GM21390 (cell line): ENCODE measurements at regions not wholly inside any gene's neighbourhood (a gene's known extent, or its start where the extent isn't known, plus 50 kb on each side); places are given as distances from the start of the nearest gene placed in this dataset.
A peak's percentile ranks its signal among the peaks of the same experiment; 100 is the strongest.

Experiments used
- ATAC-seq: cut with Tn5 transposase; IDR thresholded peaks from one replicate; pipeline ENCODE4 v1.9.1; 2021; ENCODE audit not compliant: unreplicated experiment

DNA sequence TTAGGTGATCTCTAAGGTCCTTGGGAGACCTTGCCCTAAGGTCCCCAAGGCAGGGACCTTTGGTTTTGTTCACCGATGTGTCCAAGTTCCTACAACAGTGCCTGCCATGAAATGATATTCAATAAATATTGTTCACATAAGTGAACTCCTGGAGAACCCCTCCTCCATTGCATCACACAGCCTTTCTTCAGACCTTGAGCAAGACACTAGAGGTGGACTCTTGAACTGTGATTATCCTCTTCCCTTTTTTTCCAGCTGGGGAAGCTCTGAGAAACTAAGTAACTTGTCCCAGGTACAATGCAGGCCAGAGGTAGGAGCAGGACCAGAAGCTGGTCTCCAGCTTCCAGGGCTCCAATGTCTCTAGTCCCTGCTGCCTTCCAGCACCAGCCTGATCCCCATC lies 76.6 kb upstream of the LMO1 start:
- ATAC-seq, result no peak

DNA sequence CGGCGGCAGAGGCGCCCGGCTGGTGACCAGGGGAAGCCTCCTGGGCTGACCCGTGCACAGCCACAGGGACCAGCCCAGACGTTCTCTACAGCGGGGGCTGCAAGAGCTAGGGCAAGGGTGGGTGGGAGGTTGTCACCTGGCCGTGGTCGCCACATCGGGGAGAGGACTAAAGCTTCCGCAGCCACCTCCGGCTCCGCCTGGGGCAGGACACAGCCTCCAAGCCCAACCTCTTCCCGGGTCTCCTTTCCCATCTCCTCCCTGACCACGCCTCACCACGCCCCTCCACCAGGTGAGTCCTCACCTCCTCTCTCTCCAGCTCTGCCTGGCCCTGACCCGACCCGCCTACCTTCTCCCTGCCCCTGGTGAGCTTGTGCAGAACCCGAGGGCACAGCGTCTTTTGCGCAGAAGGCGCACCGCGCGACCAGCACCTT lies 75.9 kb upstream of the LMO1 start:
- no peak for ATAC-seq

DNA sequence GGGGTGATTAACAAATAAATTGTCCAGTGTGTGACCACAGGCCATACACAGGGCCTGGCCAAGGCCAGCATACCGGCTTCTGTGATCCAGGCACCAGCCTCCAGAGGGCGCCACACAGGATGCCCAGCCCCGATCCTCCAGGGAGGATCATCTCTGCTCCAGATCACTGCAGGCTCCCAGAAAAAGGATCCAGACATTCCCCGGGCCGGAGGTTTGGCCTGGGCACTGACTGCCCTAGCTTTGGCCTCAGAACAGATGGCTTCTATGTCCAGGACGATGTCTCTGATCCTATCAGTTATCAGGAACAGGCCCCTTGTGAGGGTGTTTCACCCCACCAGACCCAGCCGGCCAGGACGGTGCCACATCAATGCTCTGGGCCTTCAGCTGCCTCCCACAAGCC lies 74.5 kb upstream of the LMO1 start:
- ATAC-seq, result peak; percentile 63

DNA sequence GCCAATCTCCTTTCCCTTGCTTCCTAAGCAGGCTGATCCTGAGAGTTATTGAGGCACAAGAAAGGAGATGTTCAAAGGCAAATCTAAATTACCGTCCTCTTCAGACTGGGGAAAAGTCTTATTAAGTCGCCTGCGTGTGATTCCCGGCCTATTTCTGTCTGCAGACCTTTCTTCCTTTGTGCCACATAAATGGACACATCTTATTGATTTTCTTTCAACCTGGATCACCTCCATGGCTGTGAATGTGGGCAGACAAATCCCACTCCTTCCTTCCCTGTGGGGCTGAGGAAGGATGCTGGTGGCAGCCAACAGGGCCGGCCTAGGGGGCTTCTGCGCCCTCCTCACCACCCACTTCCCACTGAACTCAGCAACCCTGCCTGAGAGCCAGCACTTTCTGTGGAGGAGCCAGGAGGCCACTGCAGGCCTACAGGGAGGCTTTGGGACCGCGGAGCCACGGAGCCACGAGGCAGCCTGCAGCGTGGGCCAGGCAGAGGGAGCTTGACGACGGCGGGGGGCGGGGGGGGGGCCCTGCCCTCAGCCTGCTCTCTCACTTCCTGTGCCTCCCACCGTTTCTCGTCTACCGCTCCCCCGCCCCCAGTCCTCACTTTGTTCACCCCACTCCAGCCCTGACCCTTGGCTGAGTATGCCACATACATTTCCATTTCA lies 73.6 kb upstream of the LMO1 start:
- ATAC-seq, result no peak

DNA sequence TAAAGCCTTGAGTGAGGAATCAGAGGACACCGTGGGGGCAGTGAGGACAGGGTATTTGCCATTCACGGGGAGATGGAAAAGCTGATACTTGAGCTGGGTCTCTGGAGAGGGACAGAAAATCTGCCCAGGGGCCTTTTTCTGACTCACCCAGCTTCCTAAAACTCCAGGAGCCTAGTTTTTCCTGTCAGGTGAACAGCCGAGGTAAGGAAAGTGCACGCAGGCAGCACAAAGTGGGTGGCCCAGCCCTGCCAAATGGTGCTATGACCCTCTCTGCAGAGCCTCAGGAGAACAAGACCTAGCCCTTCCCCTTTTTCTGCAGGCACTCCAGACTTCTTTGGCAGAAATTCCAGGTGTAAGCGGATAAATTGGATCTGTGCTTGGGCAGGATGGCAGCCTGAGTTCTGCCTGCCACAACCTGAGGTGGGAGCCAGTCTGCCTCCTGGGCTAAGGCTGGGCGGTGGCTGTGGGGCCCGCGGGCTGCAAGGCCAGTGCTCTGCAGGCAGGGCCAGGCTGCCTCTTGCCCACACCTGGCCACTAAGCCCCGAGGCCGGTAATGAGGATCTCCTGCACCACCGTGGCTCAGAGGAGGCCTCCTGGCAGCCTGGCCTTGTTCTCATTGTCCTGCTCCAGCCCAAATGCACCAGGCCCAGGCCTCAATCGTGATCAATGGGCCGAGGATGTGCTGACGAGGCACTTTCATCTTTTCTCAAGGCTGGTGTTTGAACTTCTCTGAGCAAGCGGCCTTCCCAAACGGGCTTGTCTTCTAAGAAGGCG lies 72.9 kb upstream of the LMO1 start:
- no peak for ATAC-seq

DNA sequence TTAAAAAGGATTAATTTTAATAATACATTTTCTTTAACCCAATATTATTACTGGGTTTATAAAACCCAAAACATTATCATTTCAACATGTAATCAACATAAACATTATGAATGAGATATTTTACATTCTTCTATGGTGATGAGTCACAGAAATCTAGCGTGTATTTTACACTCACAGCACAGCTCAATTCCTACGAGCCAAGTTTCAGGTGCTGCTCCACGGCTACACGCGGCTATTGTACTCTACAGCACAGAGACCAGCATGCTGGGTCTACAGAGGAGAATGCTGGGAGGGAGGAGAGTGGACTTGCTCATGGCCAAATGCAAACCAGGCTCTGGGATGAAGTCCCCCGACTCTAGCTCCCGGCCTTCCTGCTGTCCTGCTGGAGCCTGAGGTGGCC lies 72.0 kb upstream of the LMO1 start:
- ATAC-seq, result no peak

DNA sequence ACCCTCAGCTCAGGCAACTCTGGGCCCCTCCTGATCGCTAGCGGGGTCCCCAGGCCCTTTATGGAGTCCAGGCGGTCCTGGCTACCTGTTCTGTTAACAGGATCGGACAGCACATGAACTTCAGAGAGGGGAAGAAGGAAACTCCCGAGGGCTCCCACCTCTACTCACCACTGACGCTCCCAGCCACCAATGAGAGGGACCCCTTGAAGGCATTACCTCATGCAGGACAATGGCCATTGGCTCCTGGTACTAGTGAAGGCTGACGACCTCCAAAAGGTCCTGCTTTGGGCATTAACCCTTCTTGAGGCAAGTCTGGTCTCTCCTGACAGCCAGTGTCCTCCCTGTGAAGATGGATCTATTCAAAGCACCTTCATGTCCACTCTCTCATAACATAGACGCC lies 71.5 kb upstream of the LMO1 start:
- ATAC-seq, result no peak

DNA sequence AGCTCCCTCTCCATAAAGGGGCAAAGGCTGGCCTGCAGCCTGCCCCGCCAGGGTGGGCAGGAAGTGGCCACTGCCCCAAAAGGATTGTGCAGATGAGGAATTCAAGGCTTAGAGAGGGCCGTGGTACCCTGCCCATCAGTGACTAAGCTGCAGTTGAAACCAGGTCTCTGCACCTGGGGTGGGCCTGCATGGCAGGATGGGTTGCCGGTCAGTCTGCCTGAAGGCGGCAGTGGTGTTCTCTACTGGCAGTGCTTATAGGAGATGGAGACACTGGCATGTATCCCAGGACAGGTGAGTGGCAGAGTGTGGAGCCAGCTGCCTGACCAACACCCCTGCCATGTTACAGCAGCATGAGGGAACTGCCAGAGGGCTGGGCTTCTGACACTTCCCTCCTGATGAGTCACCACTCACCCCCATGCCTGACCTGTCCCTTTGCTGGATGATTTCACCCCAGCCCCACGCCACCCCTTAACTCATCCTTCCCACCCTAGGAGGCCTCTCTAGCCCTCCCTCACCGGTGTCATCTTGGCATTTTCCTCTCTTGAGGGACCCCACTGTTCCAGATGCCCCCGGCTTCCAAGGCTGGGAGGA lies 70.2 kb upstream of the LMO1 start:
- ATAC-seq, result no peak

DNA sequence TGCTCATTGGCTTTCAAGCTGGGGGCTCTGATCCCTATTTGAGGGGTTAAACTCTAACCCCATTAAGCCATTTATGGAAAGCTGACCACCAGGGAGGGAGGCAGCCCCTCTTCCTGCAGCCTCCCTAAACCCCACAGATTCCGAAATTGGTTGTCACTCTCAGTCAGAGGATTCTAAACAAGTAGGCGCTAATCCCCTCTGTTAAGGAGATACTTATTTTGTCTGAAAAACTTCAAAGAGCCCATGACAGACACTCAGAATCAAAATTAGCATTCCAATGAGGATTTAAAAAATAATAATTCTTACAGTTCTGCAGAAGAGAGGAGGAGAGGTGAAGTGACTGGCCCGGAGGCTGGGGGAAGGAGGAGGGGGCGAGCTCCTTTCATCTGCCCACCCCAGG lies 69.7 kb upstream of the LMO1 start:
- ATAC-seq, result no peak

DNA sequence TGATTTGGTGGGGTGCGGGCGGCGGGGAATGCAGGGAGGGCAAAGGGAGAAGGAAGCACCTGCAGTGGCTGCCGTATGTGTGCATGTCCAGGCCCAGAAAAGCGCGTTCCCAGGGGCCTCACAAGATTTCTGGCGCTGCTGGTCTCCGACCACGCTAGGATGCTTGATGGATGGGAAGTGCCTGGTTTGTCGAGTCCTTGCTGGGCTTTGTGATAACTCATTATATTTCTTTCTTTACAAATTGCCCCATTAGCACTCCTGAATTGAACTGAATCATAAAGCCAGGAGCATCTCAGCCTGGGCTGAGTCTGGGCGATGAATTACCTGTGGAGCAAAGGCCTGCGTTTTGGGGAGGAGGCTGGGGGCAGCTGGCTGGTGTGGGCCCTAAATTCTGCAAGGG lies 69.2 kb upstream of the LMO1 start:
- no peak for ATAC-seq

DNA sequence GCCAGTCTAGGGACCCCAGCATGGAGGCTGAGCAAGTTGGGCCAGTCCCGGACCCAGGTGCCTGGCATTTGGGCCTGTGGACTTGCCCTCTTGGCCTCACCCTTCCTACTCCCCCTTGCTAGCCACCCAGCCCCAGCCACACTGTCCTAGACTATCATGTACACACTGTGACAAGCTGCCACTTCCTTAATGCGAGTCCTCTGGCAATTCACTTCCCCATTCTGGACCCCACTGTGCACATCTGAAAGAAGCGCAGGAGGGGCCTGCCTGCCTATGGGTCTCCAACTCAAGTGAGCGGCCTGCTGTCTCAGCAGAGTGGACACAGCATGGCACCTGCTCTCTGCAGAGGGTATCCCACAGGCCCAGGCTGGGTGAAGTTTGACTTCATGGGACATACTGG lies 68.5 kb upstream of the LMO1 start:
- ATAC-seq, result no peak

DNA sequence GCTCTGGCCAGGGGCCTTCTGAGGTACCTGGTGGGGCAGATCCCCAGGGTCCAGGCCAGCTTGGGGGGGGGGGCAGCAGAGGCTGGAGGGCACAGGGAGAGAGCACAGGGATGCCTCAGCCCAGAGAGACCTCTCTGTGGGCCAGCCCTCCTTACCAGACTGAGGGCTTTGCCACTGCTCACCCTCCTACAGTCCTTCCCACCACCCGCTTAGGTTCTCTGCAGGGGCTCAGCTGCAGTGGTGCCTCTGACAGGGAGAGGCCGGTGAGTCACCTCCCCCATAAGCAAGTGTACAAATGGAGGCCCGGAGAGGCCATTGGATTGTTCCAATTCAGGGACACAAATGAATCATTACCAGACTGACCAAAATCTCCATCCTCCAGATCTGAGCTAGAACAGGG lies 68.1 kb upstream of the LMO1 start:
- ATAC-seq, result no peak

DNA sequence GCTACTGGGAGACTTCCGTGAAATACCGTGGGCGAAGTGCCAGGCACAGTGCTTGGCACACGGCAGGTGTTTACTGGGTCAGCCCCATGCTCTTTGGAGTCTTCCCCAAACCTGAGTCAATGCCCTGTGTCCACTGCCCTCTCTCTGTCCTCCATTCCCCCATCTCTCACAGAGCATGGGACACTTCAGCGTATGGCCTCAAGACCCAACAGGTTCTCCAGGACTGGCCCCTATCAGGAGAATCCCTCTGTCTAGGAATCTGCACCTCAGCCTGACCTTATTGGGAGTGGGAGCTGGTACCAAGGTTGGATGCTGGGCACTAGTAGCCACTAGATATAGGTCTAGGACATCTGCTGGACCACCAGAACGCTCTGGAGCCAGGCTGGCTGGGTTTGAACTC lies 67.2 kb upstream of the LMO1 start:
- ATAC-seq, result no peak

DNA sequence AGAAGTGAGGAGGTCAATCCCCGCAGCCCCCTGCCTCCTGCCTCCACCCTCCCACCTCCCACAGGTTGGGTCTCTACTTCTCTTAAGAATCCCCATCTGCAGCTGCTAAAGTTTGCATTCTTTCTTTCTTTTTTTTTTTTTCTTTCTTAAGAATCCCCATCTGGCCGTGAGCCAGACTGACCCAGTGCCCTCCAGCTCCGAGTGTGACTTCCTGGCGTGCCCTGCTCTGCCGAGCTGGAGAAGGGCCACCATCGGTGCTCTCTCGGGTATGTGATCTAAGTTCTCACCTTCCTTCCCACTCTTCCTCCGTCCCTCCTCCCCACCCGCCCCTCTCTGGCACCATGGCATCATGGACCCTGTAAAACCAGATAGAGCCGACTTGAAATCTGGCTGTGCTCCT lies 66.7 kb upstream of the LMO1 start:
- ATAC-seq, result no peak

DNA sequence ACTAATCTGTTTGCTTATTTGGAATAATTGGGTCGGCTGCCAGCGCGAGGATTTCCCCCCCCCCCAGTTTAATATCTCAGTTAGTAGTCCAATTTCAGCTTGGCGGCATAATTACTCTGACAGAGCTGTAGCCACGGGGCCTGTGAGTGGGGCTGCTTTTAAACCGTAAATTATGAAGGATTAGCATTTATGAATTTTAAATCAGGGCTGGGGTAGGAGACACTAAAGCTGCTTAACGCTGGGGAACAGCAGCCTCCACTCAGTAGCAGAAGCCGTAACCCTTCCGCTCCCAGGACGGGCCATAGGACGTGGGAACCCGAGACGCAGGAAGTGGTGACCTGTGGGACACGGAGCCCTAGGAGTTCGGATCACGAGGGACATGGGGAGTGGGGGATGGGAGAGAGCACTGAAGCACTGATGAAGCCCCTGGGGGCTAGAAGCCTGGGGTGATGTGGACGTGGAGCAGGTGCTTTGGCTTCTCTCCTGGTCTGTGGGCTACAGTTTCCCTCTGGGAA lies 66.2 kb upstream of the LMO1 start:
- ATAC-seq, result no peak

DNA sequence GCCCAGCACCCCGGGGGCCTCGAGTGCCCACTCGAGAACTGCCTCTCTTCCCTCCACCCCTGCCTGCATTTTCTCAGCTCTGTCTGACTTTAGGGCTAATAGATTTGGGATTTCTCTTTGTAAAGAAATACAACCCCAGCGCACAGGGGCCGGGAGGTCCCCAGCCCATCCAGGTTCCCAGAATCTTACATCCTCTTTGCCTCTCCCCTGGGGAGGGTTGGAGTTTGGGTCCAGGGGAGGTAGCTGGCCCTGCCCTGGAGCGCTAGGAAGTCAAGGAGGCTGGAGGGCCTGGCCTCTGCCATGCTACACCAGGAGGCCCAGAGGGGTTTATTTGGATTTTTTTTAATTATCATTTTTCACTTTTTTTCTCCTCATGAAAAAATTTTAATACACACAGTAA lies 65.7 kb upstream of the LMO1 start:
- ATAC-seq, result no peak

DNA sequence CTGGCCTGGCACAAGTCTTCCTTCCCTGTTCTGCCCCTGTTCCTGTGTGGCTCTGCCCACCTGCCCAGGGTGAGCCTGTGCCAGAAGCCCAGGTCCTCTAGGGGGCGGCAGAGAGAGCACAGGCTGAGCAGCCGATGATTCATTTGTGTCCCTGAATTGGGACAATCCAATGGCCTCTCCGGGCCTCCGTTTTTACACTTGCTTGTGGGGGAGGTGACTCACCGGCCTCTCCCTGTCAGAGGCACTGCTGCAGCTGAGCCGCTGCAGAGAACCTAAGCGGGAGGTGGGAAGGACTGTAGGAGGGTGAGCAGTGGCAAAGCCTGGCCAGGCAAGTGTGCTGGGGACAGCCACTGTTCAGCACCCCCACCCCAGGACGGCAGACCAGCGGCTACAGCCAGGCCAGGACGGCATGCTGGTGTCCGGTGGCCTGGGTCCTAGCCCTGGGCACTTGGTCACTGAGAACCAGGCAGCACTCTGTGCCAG lies 65.2 kb upstream of the LMO1 start:
- ATAC-seq, result peak; percentile 60

DNA sequence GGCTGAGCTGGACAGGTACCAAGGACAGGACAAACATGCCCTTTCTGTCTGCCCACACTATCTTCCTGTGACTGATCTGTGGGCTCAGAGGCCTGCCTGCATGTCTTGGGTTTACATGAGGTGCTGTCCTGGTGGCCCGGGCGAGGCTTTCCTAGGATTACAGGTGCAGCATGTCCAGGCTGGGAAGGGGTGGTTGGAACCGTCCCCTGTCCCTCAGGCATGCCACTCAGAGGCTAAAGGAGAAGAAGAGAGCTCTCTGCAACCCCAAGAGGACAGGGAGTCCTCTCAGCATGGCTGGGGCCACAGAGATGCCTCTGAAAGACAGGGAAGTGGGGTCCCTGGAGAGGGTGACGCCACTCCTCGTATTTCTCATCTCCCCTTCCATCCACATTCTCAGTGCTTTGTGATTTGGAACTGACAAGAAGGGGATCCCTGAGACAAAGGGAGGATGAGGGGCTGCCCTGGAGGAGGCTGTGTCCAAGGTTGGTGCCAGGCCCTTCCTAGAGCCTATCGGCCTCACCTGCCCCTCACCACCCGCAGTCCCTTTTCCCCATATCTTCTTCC lies 64.6 kb upstream of the LMO1 start:
- peak; percentile 9 for ATAC-seq

DNA sequence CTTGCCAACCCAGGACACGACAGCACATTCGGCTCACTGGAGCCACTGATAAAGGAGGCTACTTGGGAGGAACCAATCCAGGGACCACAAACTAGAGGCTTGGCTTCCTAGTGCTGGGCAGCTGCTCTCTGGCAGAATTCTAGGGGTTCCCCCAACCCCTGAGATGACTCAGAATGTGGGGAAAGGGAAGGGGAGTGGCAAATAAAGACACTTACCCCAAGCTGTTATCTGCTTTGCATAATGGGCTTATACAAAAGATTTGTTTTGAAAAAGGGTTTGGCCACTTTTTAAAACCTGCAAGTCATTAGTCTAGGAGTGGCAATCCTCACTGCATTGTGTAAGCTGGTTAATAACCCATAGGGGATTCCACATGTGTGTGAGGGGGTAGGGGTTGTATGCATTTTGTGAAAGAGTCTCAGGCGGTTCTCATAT lies 64.1 kb upstream of the LMO1 start:
- ATAC-seq, result peak; percentile 64

DNA sequence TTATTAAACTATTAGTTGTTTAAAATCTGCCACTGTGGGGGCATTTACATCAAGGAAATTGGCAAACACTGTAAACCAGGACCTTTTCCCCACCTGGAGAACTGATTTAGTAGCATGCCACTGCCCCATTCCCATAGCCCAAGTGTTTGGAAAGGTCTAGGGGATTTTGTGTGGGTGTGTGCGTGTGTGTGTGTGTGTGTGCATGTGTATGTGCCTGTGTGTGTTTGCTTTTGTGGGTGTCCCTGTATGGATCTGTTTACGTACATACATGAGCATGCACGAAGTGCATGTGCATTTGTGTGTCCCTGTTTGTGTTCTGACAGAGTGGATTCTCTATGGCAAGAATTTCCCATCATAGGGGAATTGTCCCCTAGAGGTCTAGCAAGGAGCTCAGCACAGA lies 62.7 kb upstream of the LMO1 start:
- ATAC-seq, result no peak

DNA sequence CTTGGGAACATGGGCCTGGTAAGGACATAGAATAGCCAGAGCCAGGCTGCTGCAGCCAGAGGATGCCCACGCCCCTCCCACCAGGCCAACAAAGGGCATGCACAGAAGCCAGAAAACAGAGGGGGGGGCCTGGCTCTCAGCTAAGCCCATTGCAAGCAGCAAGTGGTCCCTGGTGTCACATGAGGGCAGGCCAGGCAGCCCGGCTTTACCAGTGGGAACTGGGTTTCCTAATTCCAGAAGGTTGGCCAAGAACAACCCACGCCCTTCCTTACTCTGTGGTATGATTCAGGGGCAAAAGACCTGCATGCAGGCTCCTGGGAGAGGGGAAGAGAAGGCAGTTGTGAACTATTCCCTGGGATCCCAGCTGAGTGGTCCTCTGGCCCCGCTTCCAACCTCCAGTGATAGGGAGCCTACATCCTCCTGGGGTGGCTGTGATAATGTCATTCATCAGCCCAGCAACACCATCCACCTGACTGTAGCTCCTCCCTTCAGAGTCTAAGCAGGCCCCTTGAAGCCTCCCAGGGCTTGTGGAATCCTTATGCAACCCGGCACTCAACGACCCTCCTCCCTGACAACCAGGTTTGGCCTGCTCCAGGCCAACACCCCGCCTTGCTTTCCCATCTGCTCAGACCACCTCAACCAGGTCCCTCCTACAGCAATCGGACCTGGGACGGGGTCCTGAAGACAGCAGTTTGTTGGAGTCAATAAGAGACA lies 62.1 kb upstream of the LMO1 start:
- ATAC-seq, result no peak
